ENCODE measurements at regions not wholly inside any gene's neighbourhood (a gene's known extent, or its start where the extent isn't known, plus 50 kb on each side); places are given as distances from the start of the nearest gene placed in this dataset.
A peak's percentile ranks its signal among the peaks of the same experiment; 100 is the strongest.

DNA sequence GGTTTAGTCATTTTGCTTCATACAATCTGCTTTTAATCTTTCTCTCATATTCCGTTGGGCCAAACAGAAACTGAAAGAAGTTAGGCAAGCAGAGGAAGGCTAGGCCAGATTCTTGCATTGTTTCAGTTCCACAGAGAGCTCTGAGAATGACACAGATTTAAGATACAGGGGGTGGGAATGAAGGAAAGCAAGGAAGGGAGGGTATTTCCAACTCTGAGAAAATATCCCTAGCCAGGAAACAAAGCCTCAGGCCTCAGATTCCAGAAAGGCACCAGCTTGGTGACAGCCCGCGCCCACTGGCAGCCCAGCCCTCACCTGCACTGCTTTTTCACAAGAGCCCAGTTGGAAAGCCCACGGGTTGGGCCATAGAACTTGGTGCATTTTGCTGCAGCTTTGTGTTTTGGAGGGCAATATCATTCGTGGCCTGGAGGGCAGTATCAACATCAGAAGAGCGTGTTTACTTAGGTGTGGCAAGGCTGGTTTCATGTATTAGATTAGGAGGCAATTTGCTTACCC is 63.5 kb downstream of the ENC1 start:
- DNase-seq (ENCODE audit: low spot score): no peak

DNA sequence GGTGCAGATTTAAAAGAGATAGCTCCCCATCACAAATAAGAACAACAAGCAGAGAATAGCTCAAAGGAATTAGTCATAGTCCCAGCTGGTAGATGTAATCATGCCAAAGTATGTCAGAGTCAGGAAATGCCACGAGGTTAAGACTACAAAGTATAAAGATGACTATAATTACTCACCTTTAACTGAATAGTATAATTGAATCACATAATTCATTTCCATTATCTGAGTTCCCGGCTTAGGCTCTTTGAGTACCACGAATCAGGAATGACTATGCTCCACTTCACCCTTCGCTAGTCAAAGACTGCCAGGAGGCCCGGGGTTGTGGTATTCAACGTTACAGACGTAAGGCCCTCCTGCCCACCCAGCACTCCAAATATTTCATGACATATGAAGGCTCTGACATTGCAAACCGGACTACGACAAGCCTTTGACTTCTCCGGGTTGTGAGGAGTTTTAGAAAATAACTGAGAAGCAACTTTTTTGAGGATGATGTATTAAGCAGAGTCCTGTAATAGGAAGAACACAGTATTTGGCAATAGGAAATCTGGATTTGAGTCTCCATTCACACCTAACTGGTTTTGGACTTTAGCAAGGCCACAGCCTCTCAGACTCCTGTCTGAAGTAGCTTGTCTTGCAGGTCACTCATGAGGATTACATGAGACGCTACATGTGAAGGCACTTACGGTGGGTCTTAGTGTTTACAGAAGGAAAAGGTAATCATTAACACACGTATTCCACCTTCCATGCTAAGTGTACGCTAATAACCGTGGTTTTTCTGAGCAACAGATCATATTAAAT is 64.6 kb downstream of the ENC1 start:
- DNase-seq (ENCODE audit: low spot score): no peak

DNA sequence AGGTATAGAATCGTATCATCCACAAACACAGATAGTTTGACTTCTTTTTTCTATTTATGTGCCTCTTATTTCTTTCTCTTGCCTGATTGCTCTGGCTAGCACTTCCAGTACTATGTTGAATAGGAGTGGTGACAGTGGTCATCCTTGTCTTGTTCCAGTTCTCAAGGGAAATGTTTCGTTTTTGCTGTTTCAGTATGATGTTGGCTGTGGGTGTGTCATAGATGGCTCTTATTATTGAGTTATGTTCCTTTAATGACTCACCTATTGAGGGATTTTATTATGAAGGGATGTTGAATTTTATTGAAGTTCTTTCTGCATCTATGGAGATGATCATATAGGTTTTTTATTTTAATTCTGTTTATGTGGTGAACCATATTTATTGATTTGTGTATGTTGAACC is 70.3 kb downstream of the ENC1 start:
- no peak for DNase-seq (ENCODE audit: low spot score)

DNA sequence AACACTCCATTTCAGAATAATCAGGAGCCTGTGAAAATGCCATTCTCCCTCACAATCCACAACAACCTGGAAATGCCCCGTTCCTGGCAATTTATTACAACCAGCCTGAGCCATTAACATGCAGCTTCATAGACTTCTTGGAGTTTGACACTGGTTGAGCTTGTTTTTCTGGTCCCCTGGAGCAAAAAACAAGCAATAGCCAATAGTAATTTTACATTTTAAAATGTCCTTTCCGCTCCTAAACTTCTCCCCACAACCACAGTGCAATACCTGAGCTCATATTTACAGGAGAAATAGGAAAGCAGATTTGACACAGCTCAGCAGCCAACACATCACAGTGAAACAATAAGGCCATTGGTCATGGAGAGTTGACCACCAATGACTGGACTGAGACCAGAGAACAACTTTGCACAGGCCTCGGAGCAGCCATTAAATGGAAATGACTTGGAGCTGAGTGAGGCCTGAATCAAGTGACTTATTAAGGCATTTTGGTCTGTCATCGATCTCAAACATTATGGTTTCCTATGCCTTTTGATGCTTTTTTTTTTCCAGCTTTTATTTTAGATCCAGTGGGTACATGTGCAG is 73.0 kb downstream of the ENC1 start:
- DNase-seq (ENCODE audit: low spot score): no peak

DNA sequence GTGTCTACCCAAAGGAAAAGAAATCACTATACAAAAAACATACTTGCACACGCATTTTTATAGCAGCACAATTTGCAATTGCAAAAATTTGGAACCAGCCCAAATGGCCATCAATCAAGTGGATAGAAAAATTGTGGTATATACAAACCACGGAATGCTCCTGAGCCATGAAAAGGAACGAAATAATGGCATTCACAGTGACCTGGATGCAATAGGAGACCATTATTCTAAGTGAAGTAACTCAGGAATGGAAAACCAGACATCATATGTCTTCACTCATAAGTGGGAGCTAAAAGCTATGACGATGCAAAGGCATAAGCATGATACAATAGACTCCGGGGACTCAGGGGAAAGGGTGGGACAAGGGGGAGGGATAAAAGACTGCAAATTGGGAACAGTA is 78.4 kb downstream of the ENC1 start:
- no peak for DNase-seq (ENCODE audit: low spot score)

DNA sequence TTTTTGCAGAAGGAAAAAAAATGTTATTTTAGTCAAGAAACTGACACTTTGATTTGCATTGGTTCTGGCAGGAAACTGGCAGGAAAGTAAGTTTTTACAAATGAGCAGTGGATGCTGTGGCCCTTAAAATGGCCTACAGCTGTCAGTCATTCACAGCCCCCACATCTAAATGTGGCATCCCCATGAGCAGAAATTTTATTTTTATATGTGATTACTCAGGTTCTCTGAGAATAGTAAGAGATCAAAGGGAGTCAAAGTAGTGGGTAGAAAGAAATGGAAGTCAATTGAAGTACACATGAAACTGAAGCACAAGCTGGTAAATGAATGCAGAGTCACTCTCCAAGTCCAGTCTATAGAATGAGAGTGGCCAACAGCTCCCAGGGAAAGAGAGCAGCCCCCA is 80.3 kb downstream of the ENC1 start:
- no peak for DNase-seq (ENCODE audit: low spot score)

DNA sequence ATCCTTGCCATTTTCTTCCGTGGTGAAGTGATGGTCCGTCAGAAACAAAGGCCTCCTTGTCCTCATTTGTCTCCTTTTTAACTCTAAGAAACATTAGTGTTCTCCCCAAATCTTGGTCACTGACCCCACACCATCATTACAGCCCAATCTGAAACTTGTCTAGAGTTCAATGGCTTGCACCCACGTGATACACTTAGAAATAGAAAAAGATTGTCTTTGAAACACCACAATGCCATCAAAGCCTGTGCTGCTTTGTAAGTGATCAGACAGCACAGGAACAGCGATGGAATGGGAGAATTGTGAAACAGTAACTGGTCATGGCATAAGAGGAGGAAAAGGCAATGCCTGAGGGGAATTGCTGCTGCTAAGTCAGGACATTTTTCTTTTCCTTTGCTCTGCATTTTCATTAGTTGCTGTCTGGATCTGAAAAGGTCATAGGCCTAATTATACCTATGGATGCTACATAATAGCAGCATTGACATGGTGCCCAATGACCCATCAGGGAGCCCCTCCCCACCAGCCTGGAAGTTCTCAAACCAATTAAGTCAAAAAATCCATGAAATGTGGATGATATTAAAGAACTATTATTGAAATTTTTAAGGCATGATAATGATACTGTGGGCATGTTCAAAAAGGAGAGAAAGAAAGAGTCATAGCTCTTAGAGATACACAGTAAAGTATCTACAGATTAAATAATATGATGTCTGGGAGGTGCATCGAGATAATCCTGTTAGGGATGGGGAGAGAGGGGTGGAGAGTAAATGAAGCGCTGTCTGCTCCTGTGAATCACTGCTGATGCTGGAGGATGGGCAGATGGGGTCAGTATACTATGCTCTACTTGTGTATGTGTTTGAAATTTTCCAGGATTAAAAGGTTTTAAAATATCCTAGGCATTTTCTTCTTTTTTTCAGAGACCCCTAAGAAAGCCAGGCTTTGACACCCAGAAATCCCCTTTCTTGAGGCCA is 83.6 kb downstream of the ENC1 start:
- DNase-seq (ENCODE audit: low spot score): no peak

DNA sequence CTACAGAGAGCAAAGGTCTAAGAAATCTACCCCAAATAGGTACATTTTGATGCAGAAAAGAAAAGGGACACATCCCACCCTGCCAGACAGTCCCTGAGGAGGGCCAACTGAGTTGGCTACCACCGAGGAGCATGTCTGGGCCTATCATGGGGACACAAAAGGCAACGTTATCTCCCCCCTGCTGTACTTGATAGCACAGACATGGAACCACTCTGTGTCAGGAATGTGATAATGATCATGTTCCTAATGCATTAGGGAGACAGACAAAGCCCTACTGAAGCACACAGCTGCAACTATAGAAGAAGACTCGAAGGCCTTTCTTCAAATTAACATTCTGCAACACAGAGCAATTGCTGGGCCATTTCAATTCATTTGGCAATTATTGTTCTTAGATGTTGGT is 84.5 kb downstream of the ENC1 start:
- DNase-seq (ENCODE audit: low spot score): no peak

DNA sequence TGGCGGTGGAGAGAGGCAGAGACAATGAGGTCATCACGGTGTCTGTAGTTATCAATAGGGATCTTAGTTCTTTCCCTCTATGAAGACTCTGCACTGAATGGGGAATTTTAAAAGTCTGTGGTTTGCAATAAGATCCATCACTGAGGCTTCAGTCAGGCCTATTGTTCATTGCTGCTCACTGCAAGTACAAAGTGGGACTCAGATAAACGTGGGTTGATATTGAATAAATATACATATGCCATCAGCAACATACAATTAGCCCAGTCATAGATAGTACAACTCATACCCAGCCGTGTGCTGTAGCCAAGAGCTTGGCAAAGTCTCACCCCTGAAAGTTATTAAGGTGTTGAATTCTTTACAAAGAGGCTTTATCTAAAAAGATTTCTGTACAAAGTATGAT is 88.4 kb downstream of the ENC1 start:
- DNase-seq (ENCODE audit: low spot score): no peak

DNA sequence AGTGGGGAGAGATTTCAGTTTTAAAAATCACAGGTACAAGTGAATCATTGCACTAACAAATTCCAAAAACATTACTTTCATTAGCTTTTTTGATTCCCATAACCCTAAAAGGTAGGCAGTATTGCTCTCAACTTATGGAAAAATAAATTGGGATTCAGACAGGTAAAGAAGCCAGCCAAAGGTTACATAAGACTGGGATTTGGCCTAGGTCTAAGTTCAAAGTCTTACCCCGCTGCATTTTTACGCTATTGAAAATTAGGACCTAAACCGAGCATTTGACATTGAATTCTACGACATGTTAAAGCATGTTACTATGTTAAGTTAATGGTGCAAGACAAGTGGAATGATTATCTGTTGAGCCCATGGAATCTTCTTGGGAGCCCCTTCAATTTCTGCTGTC is 89.6 kb downstream of the ENC1 start:
- DNase-seq (ENCODE audit: low spot score): no peak

DNA sequence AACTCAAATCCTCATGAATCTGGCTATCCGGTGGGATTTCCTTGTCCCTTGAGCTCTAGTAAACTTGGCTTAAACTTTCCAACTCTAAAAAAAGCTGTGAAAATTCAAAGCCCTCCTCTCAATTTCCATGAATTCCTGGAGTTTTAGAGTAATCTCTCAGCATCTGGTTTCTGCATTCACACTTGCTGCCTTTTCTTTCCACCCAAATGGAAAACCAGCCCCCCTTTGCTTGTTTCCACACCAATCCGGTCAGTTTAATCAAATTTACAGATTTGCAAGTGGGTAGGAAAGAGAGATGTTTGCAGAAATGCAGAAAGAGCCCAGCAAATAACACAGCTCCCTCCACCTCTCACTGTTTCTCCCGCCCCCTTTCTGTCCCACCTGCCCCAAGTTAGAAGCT is 91.1 kb downstream of the ENC1 start:
- no peak for DNase-seq (ENCODE audit: low spot score)

DNA sequence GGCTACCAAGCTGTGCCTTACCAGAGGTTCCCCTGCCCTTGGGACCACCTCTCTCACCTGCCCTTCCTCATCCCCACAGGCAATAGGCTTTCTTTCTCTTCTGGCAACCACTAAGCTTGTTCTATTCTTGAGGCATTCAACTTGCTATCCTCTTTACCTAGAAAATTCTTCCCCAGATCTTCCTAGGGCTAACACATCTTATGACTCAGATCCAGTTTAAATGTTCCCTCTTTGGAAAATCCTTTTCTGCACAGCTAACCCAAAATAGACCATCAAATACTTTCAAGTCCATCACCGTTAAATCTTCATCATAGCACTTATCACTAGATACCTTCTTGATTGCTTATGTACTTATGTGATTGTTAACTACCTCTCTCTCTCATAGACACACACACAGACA is 93.7 kb downstream of the ENC1 start:
- no peak for DNase-seq (ENCODE audit: low spot score)

DNA sequence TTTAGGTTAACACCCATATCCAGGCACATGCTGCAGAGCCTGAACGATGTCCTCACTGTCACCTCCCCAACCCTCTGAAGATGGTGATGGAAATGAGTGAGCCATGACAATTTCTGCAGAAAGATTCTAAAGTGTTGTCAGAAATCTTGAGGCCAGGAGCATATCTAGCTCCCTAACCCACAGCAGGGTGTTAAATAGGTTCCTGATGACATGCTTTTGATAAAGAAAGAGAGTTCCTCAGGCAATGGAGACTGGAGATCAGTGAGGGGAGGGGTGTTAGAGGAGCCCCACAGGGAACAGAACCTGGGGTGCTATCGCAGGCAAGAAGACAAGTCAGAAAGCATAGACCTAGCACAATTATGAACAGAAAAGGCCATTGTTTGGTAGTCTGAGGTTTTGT is 95.7 kb downstream of the ENC1 start:
- no peak for DNase-seq (ENCODE audit: low spot score)

DNA sequence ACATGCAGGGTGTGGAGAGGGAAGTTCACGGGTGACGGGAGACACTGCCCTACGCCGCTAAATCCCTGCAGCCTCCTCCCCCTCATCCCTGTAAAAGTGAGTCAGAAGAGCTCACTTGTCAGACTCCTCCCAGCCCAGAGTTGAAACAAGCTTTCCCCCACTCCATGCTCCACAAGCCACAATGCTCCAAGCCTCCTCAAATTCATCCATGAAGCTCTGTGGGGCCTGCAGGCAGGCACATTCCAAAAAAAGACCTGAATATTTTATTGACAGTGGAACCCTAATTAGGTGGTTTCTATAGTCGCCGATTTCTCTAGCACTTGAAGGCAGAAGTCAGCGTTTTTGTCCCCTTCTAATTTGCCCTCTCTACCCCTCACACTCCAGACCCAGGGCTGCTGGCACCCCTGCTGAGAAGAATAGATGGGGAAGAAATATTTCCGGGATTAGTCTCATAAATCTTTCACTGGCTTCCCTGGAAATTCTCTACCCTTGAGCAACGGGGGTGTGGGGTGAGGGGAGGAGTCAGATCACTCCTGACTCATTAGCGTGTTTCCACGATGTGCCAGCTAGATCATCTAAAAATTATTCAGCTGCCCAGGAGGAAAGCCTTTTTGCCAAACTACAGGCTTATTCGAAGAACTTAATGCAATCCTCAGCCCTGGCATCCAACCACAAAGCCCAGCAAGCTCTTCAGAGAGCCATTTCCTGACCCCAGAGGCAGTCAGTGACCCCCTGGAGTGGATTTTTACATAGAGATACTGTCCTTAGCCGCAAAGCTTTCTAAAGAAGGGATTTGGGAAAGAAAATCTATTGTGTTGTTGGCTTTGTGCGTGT is 97.1 kb downstream of the ENC1 start:
- DNase-seq (ENCODE audit: low spot score): no peak

DNA sequence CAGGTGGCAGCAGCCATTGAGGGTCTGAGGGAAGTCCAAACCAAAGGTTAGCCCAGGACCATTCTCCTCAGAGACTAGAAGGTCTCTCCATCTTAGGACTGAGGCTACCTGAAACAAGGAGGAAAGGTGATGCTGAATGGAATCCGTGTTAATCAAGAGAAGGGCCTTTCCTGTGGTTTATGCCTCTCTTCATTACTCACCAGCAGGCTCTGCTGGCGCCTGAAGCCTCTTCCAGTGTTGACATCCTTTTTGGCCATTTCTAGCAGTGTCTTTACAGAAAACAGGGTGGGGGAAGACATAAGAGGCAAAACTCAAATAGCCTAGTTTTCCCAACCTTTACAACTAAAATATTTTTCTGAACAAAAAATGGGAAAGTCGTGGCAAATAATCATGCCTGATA is 98.0 kb downstream of the ENC1 start:
- no peak for DNase-seq (ENCODE audit: low spot score)

DNA sequence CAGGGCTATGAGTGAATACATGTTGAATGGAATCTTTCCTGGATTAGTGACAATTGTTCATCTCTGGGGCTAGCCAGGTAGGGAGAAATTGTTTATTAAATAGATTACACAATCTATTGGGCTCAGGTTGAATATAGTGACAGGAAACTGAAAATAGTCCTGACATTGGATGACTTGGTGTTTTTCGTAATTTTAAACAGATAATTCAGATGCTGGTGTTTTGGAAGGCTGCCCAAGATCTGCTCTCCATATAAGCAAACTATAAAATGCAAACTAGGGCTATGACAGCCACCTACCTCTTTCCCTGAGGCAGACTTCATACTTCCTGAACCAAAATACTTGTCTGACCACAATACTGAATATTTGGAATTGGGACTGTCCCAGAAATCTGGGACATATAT is 99.1 kb downstream of the ENC1 start:
- DNase-seq (ENCODE audit: low spot score): no peak

DNA sequence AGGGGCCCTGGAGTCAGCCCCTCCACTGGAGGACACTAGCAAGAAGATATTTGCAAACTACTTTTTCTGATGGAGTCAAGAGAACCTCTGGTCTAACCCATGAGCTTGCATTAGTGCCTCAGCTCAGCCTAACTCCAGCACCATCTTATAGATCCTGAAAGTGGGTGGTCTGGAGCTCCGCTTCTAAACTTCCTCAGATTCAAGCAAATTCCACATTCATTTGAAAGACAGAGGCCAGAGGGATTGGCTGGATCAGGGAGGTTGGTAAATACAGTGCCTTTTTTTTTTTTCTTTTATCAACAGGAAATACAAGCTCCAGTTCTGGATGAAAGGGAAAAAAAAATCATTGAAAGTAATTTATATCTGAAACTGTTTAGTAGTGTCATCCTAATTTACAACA is 99.9 kb downstream of the ENC1 start:
- no peak for DNase-seq (ENCODE audit: low spot score)

DNA sequence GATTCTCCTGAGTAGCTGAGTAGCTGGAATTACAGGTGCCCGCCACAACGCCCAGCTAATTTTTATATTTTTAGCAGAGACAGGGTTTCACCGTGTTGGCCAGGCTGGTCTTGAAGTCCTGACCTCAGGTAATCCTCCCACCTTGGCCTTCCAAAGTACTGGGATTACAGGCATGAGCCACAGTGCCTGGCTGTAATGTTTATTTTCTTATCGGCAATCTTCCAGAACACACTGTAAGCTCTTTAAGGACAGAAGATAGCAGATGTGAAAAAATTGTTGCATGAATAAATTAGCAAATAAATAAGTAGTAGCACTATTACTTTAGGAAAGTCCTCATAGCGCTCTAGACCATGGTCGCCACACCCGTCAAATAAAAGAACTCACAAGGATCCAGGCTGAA is 100.5 kb downstream of the ENC1 start:
- no peak for DNase-seq (ENCODE audit: low spot score)

DNA sequence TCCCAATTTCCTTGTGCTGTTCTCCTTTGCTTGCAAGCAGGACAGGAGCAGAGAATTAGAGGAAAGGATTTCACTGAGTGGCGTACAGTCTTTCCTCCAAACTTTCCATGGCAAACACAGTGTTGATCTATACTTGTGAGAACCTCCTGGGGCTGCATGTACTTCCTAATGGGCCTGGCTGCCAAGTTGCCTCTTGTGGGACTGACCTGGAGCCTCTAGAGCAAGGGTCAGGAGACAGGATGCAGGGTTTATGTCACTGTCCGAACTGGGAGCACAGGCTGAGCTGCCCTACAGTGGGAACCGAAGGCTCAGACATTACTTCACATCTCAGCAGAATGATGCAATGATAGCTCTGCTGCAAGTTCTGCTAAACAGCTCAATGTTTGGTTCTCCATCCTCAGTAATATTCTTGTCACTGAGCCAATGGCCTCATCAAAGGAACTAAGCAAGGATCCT is 102.3 kb downstream of the ENC1 start:
- DNase-seq (ENCODE audit: low spot score): peak; percentile 36

DNA sequence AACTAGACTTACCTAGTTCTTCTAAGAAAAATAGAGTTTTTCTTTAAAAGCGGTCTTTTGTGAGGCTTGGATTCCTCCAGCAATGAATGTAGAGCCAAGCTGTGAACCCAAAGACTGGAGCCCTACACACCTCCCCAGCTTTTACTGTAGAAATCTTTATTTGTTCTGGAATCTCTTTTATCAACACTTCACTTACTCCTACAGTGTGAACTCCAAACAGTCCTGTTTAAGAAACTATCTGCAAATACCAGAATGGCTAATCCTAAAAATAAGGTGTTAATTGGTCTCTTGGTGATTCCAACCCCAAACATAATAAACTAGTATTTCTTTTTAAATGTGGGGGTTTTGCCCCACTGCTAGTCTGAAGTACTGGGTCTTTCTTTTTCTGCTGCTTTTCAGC is 103.9 kb downstream of the ENC1 start:
- no peak for DNase-seq (ENCODE audit: low spot score)

DNA sequence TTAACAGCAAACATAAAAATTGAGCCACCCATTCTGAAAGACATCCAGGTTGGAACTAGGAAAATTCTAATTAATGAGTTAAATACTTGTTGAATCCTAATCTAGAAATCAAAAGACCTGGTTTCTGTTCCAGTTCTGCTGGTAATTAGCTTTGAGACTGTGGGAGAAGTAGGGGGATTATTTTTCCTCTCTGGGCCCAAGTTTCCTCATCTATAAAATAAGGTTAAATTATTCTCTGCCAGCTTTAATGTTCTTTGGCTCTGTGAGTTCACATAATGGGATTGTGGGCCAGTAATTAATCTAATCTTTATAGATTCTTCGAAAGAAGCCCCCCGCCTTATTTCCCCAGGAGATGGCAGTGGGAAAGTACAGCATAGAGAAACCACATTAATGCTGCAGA is 104.6 kb downstream of the ENC1 start:
- DNase-seq (ENCODE audit: low spot score): no peak
